Adrenal gland (tissue), 5 donors: ENCODE measurements at regions not wholly inside any gene's neighbourhood (a gene's known extent, or its start where the extent isn't known, plus 50 kb on each side); places are given as distances from the start of the nearest gene placed in this dataset.

Source experiments
- CTCF ChIP-seq, 6 experiments: fragments of 450-650 bp in 4 of 6; fragments of 200-600 bp in 2 of 6; sonication (generic) in 1 of 6; IDR thresholded peaks; 1 replicate in 5 of 6; 2 replicates in 1 of 6; pipeline versions ENCODE4 v1.5.1 to v1.8.0; 2016 to 2021; ENCODE audit warnings: antibody characterized with exemption in 6 of 6, mild to moderate bottlenecking in 2 of 6, moderate library complexity in 1 of 6
- POLR2A ChIP-seq, 2 donors: fragments of 450-650 bp; IDR thresholded peaks; one replicate each; pipeline ENCODE4 v1.6.1; 2017; ENCODE audit warnings: antibody characterized with exemption in 2 of 2, mild to moderate bottlenecking in 2 of 2, moderate library complexity in 1 of 2
- donor health status: DM: no; HTN: no; CAD: no.

DNA sequence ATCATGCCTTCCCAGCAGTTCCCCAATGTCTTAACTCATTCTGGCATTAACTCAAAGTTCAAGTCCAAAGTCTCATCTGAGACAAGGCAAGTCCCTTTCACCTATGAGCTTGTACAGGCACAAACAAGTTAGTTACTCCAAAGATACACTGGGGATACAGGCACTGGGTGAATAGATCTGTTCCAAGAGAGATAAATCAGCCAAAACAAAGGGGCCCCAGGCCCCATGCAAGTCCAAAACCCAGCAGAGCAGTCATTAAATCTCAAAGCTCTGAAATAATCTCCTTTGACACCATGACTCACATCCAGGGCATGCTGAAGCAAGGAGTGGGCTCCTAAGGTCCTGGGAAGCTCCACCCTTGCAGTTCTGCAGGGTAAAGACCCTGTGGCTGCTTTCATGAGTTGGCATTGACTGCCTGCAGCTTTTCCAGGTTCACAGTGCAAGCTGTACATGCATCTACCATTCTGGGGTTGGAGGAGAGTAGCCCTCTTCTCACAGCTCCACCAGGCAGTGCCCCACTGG is 332.2 kb upstream of the KIF2B start:
- no peak for TF ChIP-seq CTCF (IDR thresholded peaks at IDR 0.05)
- TF ChIP-seq POLR2A (IDR thresholded peaks at IDR 0.05) = no peak
